Glutamatergic neuron (in vitro differentiated cells): ENCODE measurements at regions not wholly inside any gene's neighbourhood (a gene's known extent, or its start where the extent isn't known, plus 50 kb on each side); places are given as distances from the start of the nearest gene placed in this dataset.

ENCODE experiments used
- DNase-seq: peaks from one replicate; pipeline ENCODE4 v3.0.0; 2022
- H3K27ac Mint-ChIP-seq: one replicate; pipeline ENCODE4 v1.8.0; 2020; ENCODE audit warnings: mild to moderate bottlenecking, mixed read lengths, inconsistent platforms; ENCODE audit not compliant: unreplicated experiment
- H3K27me3 Mint-ChIP-seq: one replicate; pipeline ENCODE4 v1.8.0; 2020; ENCODE audit warnings: mild to moderate bottlenecking, moderate library complexity, mixed read lengths, inconsistent platforms; ENCODE audit not compliant: unreplicated experiment
- H3K36me3 Mint-ChIP-seq: one replicate; pipeline ENCODE4 v1.8.0; 2020; ENCODE audit warnings: mild to moderate bottlenecking, mixed read lengths, inconsistent platforms; ENCODE audit not compliant: unreplicated experiment
- H3K4me1 Mint-ChIP-seq: one replicate; pipeline ENCODE4 v1.8.0; 2020; ENCODE audit warnings: mild to moderate bottlenecking, low read depth, mixed read lengths, inconsistent platforms; ENCODE audit not compliant: unreplicated experiment
- H3K4me3 Mint-ChIP-seq: one replicate; pipeline ENCODE4 v1.8.0; 2020; ENCODE audit warnings: mild to moderate bottlenecking, mixed read lengths, inconsistent platforms; ENCODE audit not compliant: unreplicated experiment
- H3K9me3 Mint-ChIP-seq: one replicate; pipeline ENCODE4 v1.8.0; 2020; ENCODE audit warnings: mild to moderate bottlenecking, moderate library complexity, mixed read lengths, inconsistent platforms; ENCODE audit not compliant: unreplicated experiment
- CTCF ChIP-seq: fragments of 200-600 bp; sonication (generic); IDR thresholded peaks from one replicate; pipeline ENCODE4 v1.5.0; 2021; ENCODE audit not compliant: partially characterized antibody, unreplicated experiment

GRCh38 chr2:74078466-74078865, 69.2 kb downstream of the BOLA3 start:
- Mint-ChIP-seq H3K4me3 (no peak overlapping the region), H3K27me3 (peaks cover 24% of the 10 kb centered on the region), H3K36me3 (peaks cover 9% of the 10 kb centered on the region), H3K9me3 (peaks cover 20% of the 10 kb centered on the region), H3K4me1 (peaks cover 50% of the 10 kb centered on the region), H3K27ac (no peak overlapping the region)
- TF ChIP-seq CTCF, result no peak
- DNase-seq, result no peak

GRCh38 chr2:74079522-74080341, 68.0 kb downstream of the BOLA3 start:
- no peak overlapping the region for H3K4me3 Mint-ChIP-seq
- peaks cover 14% of the 10 kb centered on the region for H3K36me3 Mint-ChIP-seq
- peaks cover 28% of the 10 kb centered on the region for H3K27me3 Mint-ChIP-seq
- TF ChIP-seq CTCF, result no peak
- no peak for DNase-seq
- H3K27ac Mint-ChIP-seq, result peak overlapping the region; percentile 80
- peaks cover 20% of the 10 kb centered on the region for H3K9me3 Mint-ChIP-seq
- H3K4me1 Mint-ChIP-seq, result peaks cover 50% of the 10 kb centered on the region

GRCh38 chr2:74080346-74080745, 67.4 kb downstream of the BOLA3 start:
- no peak for TF ChIP-seq CTCF
- peaks cover 48% of the 10 kb centered on the region for H3K4me1 Mint-ChIP-seq
- H3K4me3 Mint-ChIP-seq, result peak overlapping the region; percentile 28
- H3K36me3 Mint-ChIP-seq, result peaks cover 14% of the 10 kb centered on the region
- peaks cover 19% of the 10 kb centered on the region for H3K9me3 Mint-ChIP-seq
- peaks cover 30% of the 10 kb centered on the region for H3K27me3 Mint-ChIP-seq
- no peak for DNase-seq
- H3K27ac Mint-ChIP-seq, result peak overlapping the region; percentile 48

- Mint-ChIP-seq H3K27me3 (peaks cover 26% of the 10 kb centered on the region), H3K27ac (peak overlapping the region; percentile 99)
Measured at GRCh38 chr2:74081030-74081762, 66.5 kb downstream of the BOLA3 start.

More at GRCh38 chr2:74081030-74081762, 66.5 kb downstream of the BOLA3 start:
- DNase-seq, result no peak
- TF ChIP-seq CTCF, result no peak
- Mint-ChIP-seq H3K4me1 (peaks cover 40% of the 10 kb centered on the region), H3K9me3 (peaks cover 19% of the 10 kb centered on the region), H3K4me3 (peak overlapping the region; percentile 76), H3K36me3 (peaks cover 14% of the 10 kb centered on the region)
